Heart right ventricle (tissue), 16 donors: ENCODE measurements at regions not wholly inside any gene's neighbourhood (a gene's known extent, or its start where the extent isn't known, plus 50 kb on each side); places are given as distances from the start of the nearest gene placed in this dataset.

Source experiments
- ATAC-seq, 8 donors: fragments of 200-7000 bp; cut with Tn5 transposase; one replicate each; pipeline ENCODE4 v1.9.1; 2020; ENCODE audit warnings: mild to moderate bottlenecking in 8 of 8, moderate library complexity in 8 of 8, moderate number of reproducible peaks in 1 of 8
- DNase-seq, 2 donors: peaks; one replicate each; pipeline ENCODE4 v3.0.0-alpha.2; 2020
- H3K27ac ChIP-seq, 10 donors: fragments of 200-600 bp; sonication (generic) in 2 of 10; one replicate each; pipeline versions ENCODE4 v1.5.0 to v1.8.0; 2020 to 2022; ENCODE audit warnings: mild to moderate bottlenecking in 3 of 10
- H3K27me3 ChIP-seq, 7 donors: fragments of 200-600 bp; one replicate each; pipeline ENCODE4 v1.8.0; 2021 to 2022; ENCODE audit warnings: mild to moderate bottlenecking in 2 of 7
- H3K36me3 ChIP-seq, 9 donors: fragments of 200-600 bp; sonication (generic) in 1 of 9; one replicate each; pipeline versions ENCODE4 v1.5.0 to v1.8.0; 2020 to 2022; ENCODE audit warnings: mild to moderate bottlenecking in 2 of 9
- H3K4me1 ChIP-seq, 9 donors: fragments of 200-600 bp; sonication (generic) in 1 of 9; one replicate each; pipeline versions ENCODE4 v1.5.0 to v1.8.0; 2020 to 2022; ENCODE audit warnings: mild to moderate bottlenecking in 4 of 9
- H3K4me3 ChIP-seq, 10 donors: fragments of 200-600 bp; sonication (generic) in 2 of 10; one replicate each; pipeline versions ENCODE4 v1.5.0 to v1.8.0; 2020 to 2022; ENCODE audit warnings: mild to moderate bottlenecking in 7 of 10, moderate library complexity in 2 of 10
- H3K9me3 ChIP-seq, 11 donors: fragments of 200-600 bp in 10 of 11; sonication (generic) in 2 of 11; one replicate each; pipeline versions ENCODE4 v1.5.0 to v1.8.0; 2013 to 2022; ENCODE audit warnings: mild to moderate bottlenecking in 2 of 11, control low read depth in 1 of 11, moderate library complexity in 1 of 11
- CTCF ChIP-seq, 9 donors: fragments of 200-600 bp; sonication (generic) in 2 of 9; IDR thresholded peaks; one replicate each; pipeline versions ENCODE4 v1.5.0 to v1.8.0; 2021 to 2022; ENCODE audit warnings: antibody characterized with exemption in 9 of 9, mild to moderate bottlenecking in 5 of 9, moderate library complexity in 1 of 9
- WGBS, 2 donors: extraction: QIAGEN DNeasy Blood & Tissue Kit; methylation state at CpG; one replicate each; pipeline ENCODE4 v1.1.7; 2013; ENCODE audit warnings: inconsistent platforms in 1 of 2; 5-methylcytosine and 5-hydroxymethylcytosine counted together
- intact Hi-C, 10 donors: fragments of 100-400 bp; cut with DNase I; formaldehyde crosslinking; loops; one replicate each; pipeline versions ENCODE4 v1.11.1 to v1.14.2; 2022
- donor health status: Arrhythmogenic right ventricular cardiomyopathy.
- donor health status: ischemic (EF 13 %, LVEDD 7.1; RV severe dilation, severe dysfunction).
- donor health status: healthy with polysubstance abuse.
- donor health status: DM: no; HTN: yes; CAD: no.
- donor health status: DM: no; HTN: no; CAD: no.
- donor health status: ischemic (EF 25% LVEDD 6.9; RV normal size, moderate dysfunction).
- donor health status: ischemic (EF 25% LVEDD 5.7; RV mildly dilated, moderate dysfunction).
- donor health status: healthy.
- donor health status: DM: yes; HTN: yes; CAD: no.
- donor health status: Ischemic cardiomyopathy.
- donor health status: ischemic (EF 35%, LVEDD 5.7; RV mildly dilated, moderate dysfunction).
- donor health status: nonischemic (EF 11% LVEDD 7.7; RV severe dilation, severe dysfunction).
- donor health status: DM: yes; HTN: yes; CAD: no.
- donor health status: PGD.
- donor health status: ischemic (EF 29% LVEDD 5.4; RV normal size, mild dysfunction).
- donor health status: nonischemic (EF 23%, LVEDD 6.1; RV moderate dilation, normal function).

GRCh38 chr7:132635127-132635526 lies 58.9 kb upstream of the PLXNA4 start:
- DNase-seq: no peak
- Histone ChIP-seq H3K27ac (no peak overlapping the region), H3K36me3 (no peaks in the 10 kb centered on the region), H3K4me3 (no peak overlapping the region), H3K27me3 (no peaks in the 10 kb centered on the region), H3K9me3 (no peaks in the 10 kb centered on the region), H3K4me1 (no peaks in the 10 kb centered on the region)
- intact Hi-C loops: no loop called here
- TF ChIP-seq CTCF (IDR thresholded peaks at IDR 0.05): no peak
- ATAC-seq: no peak
- WGBS, 2 donors: 85 to 91% methylated on average over 4 of the region's 4 CpGs

DNA sequence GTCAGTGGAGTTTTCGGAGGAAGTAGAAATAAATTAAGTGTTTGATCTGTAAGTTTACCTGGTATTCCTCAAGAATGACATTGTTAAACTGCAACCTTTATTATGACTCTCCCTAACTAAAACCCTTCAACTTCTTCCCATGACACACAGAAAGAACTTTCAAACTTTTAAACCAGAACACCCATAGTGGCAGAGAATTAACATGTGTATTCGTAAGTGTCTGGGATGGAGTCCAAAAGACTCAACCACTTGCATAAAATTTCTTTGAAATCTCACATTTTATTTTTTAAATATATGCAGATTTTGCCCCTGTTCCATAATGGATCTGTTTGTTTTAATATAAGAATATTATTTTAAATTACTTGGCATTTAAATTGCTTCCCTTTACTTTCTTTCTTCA lies 54.6 kb upstream of the PLXNA4 start:
- no peak for DNase-seq
- no peaks in the 10 kb centered on the region for H3K27me3 ChIP-seq
- 90% methylated on average over 2 of the region's 2 CpGs for WGBS, 2 donors

More for the DNA sequence above, 54.6 kb upstream of the PLXNA4 start:
- Histone ChIP-seq H3K4me1 (no peaks in the 10 kb centered on the region), H3K9me3 (no peaks in the 10 kb centered on the region), H3K4me3 (no peak overlapping the region), H3K27ac (peak overlapping the region in 1 of 10 donors; percentile 68), H3K36me3 (no peaks in the 10 kb centered on the region)
- no peak for TF ChIP-seq CTCF (IDR thresholded peaks at IDR 0.05)
- ATAC-seq: no peak
- intact Hi-C loops: no loop called here
